ENCODE measurements at regions not wholly inside any gene's neighbourhood (a gene's known extent, or its start where the extent isn't known, plus 50 kb on each side); places are given as distances from the start of the nearest gene placed in this dataset.

GRCh38 chr1:95340061-95340460 is 106.1 kb downstream of the RWDD3 start:
- TF ChIP-seq RCOR1 (IDR thresholded peaks at IDR 0.05; ENCODE audit: low read length) (no peak), ZBTB33 (IDR thresholded peaks at IDR 0.05; ENCODE audit: borderline replicate concordance, low read depth) (no peak), EZH2phosphoT487 (IDR thresholded peaks at IDR 0.05; ENCODE audit: borderline replicate concordance, low read depth) (no peak), TAF1 (IDR thresholded peaks at IDR 0.05; ENCODE audit: borderline replicate concordance, low read depth, low read length) (no peak), CTCF (IDR thresholded peaks at IDR 0.05) (no peak), FOXM1 (IDR thresholded peaks at IDR 0.05; ENCODE audit: low read depth) (no peak), TEAD4 (IDR thresholded peaks at IDR 0.05; ENCODE audit: borderline replicate concordance, insufficient read depth) (no peak), SMC3 (IDR thresholded peaks at IDR 0.05; ENCODE audit: low read depth, low read length) (no peak), POLR2AphosphoS5 (IDR thresholded peaks at IDR 0.05; ENCODE audit: low read depth, low read length) (no peak), PBX3 (IDR thresholded peaks at IDR 0.05) (no peak), MAX (IDR thresholded peaks at IDR 0.05; ENCODE audit: low read depth) (no peak), NRF1 (IDR thresholded peaks at IDR 0.05; ENCODE audit: low read depth, low read length) (no peak)

Data from SK-N-SH (cell line).